HG03045 (cell line): ENCODE measurements at regions not wholly inside any gene's neighbourhood (a gene's known extent, or its start where the extent isn't known, plus 50 kb on each side); places are given as distances from the start of the nearest gene placed in this dataset.
"Not testable (repeated sequence)": the region's sequence is repeated elsewhere in the genome, so short reads cannot be mapped to it uniquely, and the experiment has no call there.

Experiments used
- ATAC-seq: cut with Tn5 transposase; IDR thresholded peaks from one replicate; pipeline ENCODE4 v1.9.1; 2021; ENCODE audit warnings: mild to moderate bottlenecking, moderate library complexity; ENCODE audit not compliant: unreplicated experiment

DNA sequence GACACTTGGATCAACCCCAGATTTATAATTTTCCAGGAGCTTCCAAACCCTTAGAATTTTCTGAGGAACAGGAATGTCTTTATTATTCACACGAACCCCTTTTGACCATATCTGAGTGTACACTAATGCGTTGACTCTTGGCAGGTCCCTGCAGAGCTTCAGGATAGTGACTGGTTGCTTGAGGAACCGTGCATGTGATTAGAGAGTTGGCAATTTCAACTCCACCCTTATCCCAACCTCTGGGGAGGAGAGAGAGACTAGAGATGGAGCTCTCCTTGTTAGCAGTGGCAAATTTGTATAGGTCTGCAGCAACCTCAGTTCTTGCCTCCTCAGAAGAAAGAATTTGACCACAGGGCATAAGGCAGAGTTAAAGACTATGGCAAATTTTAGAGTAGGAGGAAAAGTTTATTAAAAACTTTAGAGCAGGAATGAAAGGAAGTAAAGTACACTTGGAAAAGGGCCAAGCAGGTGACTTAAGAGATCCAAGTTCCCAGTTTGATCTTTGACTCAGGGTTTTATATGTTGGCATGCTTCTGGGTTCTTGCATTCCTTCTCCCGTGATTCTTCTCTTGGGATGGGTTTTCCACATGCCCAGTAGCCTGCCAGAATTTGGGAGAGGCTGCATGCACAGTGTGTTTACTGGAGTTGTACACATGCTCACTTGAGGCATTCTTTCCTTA lies 93.8 kb upstream of the ETV3 start:
- ATAC-seq: no peak

GRCh38 chr1:157230500-157230899 lies 92.3 kb upstream of the ETV3 start:
- no peak for ATAC-seq

DNA sequence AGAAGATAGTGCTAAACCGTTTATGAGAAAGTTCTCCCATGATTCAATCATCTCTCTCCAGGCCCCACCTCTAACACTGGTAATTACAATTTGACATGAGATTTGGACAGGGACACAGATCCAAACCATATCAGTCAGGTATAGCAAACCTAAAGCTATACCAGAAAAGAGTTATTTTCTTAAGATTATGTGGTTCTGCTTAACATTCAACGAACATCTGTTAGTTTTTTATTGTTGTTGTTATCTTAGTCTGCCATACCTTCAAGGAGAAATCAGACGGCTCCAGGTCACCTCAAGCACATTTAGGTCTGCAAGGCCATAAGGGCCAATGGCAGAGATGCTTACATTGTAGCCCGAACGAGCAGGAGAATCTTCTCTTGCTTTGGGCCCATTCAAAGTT lies 89.5 kb upstream of the ETV3 start:
- ATAC-seq: no peak

GRCh38 chr1:157226739-157227138 lies 88.5 kb upstream of the ETV3 start:
- no peak for ATAC-seq

GRCh38 chr1:157219600-157219999 lies 81.4 kb upstream of the ETV3 start:
- ATAC-seq: no peak

- ATAC-seq: no peak
These were observed 81.0 kb upstream of the ETV3 start for GRCh38 chr1:157219182-157219581.

GRCh38 chr1:157218671-157219070 lies 80.5 kb upstream of the ETV3 start:
- ATAC-seq: no peak

DNA sequence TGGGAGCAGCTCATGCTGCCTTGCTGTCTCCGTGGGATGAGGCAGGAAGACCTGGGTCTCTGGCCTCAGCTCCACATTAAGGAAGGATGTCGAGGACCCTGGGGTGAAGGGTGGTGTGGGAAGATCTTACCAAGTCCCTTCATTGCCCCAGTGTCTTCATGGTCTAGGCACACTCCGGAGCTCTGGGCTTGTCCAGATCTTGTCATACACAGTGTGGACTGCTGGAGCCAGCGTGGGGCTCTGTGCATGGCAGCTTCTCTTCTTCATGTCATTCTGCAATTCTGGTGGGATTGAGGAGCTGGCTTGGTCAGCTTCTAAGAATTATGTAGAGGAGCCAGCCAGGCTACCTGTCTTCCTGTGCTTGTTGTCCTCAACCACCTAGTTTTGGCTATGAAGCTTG lies 79.3 kb upstream of the ETV3 start:
- ATAC-seq: no peak

DNA sequence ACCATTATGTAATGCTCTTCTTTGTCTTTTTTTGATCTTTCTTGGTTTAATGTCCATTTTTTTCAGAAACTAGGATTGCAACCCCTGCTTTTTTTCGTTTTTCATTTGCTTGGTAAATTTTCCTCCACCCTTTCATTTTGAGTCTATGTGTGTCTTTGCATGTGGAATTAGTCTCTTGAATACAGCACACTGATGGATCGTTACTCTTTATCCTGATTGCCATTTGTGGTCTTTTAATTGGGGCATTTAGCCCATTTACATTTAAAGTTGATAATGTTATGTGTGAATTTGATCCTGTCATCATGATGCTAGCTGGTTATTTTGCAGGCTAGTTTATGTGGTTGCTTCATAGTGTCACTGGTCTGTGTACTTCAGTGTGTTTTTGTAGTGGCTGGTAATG lies 75.6 kb upstream of the ETV3 start:
- ATAC-seq: no peak

- ATAC-seq: no peak
These were observed 71.3 kb upstream of the ETV3 start for GRCh38 chr1:157209514-157209913.

GRCh38 chr1:157205982-157206381 lies 67.8 kb upstream of the ETV3 start:
- not testable (repeated sequence) for ATAC-seq

- no peak for ATAC-seq
These were observed 65.0 kb upstream of the ETV3 start for GRCh38 chr1:157203166-157203565.

- ATAC-seq: no peak
These were observed 64.1 kb upstream of the ETV3 start for GRCh38 chr1:157202331-157202730.

DNA sequence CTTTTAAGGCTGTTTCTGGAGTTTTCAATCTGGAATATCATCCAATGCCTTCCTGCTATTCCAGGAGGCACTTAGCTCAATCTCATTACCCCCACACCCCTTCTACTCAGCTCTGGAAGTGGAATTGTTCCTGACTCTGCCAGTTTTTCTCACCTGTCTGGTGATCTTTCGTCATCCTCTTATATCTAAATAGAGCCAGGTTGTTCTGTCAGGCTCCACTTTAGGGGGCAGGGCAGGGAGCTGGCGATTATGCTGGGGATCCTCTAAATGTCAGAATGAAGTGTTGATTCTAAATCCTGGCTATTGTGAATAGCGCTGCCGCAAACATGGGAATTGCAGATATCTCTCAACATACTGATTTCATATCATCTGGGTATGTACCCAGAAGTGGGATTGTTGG lies 63.6 kb upstream of the ETV3 start:
- ATAC-seq: no peak

DNA sequence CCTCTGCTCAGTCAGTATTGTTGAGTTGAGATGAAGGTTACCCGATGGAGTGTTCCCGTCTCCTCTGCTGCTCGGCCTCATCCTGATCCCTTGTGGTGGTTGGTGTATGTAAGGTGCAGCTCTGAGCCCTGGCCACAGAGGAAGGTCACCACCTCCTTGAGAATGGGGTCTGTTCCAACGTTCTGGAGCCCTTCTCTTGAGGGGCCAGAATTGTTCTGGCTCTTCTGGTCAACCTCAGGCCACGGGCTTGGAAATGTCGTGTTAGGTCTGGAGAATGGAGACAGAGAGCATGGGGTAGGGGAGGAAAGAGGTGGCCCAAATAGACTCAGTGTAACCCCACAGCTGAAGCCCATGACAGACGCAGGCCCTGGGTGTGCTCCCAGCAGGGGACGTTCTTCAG lies 62.3 kb upstream of the ETV3 start:
- no peak for ATAC-seq

DNA sequence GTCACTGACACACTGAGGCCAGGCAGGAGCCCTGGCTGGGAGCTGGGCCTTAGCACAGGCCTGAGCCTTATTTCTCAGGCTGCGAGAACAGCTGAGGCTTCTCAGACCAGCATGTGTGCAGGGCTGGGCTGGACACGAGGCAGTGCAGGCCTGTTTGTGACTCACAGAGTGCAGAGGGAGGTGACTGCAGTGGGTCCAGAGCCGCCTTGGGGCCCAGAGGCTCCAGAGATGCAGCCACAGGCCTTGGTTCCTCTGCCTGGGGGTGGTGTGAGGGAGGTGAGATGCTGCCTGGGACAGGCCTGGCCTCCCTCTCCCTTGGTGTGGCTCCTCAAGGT lies 61.2 kb upstream of the ETV3 start:
- no peak for ATAC-seq

DNA sequence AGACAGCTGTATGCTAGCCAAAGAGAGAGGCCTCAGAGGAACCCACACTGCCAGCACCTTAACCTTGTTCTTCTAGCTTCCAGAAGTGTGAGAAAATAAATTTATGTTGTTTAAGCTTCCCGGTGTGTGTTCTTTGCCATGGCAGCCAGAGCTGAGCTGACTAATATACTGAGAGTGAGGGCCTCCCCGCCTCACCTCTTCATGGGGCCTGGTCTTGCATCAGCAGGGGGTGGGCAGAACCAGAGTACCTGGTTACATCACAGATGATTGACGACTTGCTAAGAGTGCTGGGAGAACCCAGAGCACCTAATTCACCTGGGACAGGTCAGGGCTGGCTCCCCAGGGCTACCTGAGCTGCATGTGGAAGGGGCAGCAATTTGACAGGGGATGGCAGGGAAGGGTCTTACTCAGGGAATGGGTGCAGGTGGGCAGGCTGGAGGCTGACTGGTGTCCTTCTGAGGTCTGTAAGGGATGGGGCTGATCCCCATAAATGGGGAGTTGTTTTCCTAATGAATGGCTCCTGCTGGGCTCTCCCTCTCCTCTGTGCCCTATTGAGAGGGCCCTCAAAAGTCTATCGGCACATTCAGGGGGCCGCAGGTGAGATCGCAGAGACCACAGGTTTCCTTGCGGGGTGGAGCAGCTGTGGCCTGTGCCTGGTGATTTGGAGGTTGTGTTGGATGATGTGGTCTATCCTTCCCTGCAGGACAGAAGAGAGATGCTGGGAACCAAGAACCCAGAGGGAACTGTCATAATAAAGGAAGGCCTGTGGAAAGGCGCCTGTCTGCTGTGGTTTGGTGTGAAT lies 60.6 kb upstream of the ETV3 start:
- no peak for ATAC-seq

GRCh38 chr1:157197906-157198435 lies 59.8 kb upstream of the ETV3 start:
- ATAC-seq: no peak

- ATAC-seq: not testable (repeated sequence)
These were observed 58.7 kb upstream of the ETV3 start for GRCh38 chr1:157196670-157197456.

- ATAC-seq: no peak
These were observed 58.0 kb upstream of the ETV3 start for GRCh38 chr1:157196245-157196543.

DNA sequence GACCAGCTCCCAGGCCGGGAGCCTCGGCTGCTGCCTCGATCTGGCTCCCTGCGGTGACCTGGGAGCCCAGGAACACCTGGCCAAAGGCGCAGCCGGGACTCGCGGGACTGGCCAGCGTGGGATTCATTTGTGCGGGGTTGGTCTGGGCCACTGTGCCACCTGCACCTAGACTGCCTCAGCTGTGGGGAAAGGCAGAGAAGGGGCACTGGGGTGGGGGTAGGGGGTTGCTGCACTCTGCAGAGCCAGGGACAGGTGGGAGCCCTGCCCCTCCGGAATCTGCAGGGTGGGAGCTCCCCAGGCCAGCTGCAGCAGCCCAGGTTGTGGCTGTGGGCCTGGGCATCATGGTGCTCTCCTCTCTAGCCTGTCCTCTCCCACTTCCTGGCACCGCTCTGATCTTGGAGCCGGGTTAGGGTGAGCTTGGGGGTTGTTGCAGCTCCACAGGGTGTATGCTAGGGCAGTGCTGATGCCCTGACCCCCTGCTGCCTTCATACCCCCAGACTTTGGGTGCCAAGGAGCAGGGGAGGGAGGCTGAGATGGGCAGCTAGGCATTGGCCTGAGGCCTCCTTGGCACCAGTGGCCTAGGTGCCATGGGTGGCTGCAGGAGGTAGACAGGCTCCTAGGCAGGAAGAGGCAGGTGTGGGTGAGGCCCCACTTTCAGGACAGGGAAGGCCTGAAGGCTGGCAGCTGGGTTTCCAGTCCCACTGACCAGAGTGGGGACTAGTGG lies 57.5 kb upstream of the ETV3 start:
- ATAC-seq: no peak
